GM12874 (cell line): ENCODE measurements at regions not wholly inside any gene's neighbourhood (a gene's known extent, or its start where the extent isn't known, plus 50 kb on each side); places are given as distances from the start of the nearest gene placed in this dataset.

Experiments
- CTCF ChIP-seq: IDR thresholded peaks from 2 replicates; pipeline ENCODE4 v1.5.1; 2011; ENCODE audit warnings: low read depth, mild to moderate bottlenecking, control low read depth, low read length, moderate library complexity; ENCODE audit not compliant: insufficient read depth

GRCh38 chr14:85090681-85091080, 439.3 kb upstream of the FLRT2 start:
- TF ChIP-seq CTCF: no peak

- no peak for TF ChIP-seq CTCF
Observed at GRCh38 chr14:85093631-85094330, 436.2 kb upstream of the FLRT2 start.

- no peak for TF ChIP-seq CTCF
Observed at GRCh38 chr14:85102591-85102990, 427.4 kb upstream of the FLRT2 start.

- no peak for TF ChIP-seq CTCF
Observed at GRCh38 chr14:85106506-85106905, 423.4 kb upstream of the FLRT2 start.

- TF ChIP-seq CTCF: no peak
Observed at GRCh38 chr14:85112762-85113161, 417.2 kb upstream of the FLRT2 start.

- no peak for TF ChIP-seq CTCF
Observed at GRCh38 chr14:85115921-85116320, 414.0 kb upstream of the FLRT2 start.

GRCh38 chr14:85118274-85118673, 411.7 kb upstream of the FLRT2 start:
- no peak for TF ChIP-seq CTCF
